ENCODE measurements at regions not wholly inside any gene's neighbourhood (a gene's known extent, or its start where the extent isn't known, plus 50 kb on each side); places are given as distances from the start of the nearest gene placed in this dataset.
"Not testable (repeated sequence)": the region's sequence is repeated elsewhere in the genome, so short reads cannot be mapped to it uniquely, and the experiment has no call there.

GRCh38 chr9:2555899-2556600, 65.5 kb upstream of the VLDLR start:
- 70% methylated on average over 7 of the region's 7 CpGs for WGBS
- not testable (repeated sequence) for ATAC-seq

GRCh38 chr9:2557693-2558092, 63.9 kb upstream of the VLDLR start:
- ATAC-seq = no peak
- Histone ChIP-seq H3K9me3 (ENCODE audit: control insufficient read depth, low read length) (no peaks in the 10 kb centered on the region), H3K4me1 (ENCODE audit: control insufficient read depth, insufficient read depth, low read length) (peaks cover 16% of the 10 kb centered on the region), H3K27ac (ENCODE audit: low read length) (no peak overlapping the region), H3K27me3 (ENCODE audit: control insufficient read depth, insufficient read depth) (no peaks in the 10 kb centered on the region), H3K4me3 (ENCODE audit: low read length) (no peak overlapping the region)
- DNase-seq = no peak
- WGBS = 98% methylated on average over 1 of the region's 1 CpG
- intact Hi-C loops (cut with DNase I) = no loop called here

More at GRCh38 chr9:2555899-2556600, 65.5 kb upstream of the VLDLR start:
- H3K4me3 ChIP-seq (ENCODE audit: low read length); intact Hi-C loops (cut with DNase I); H3K9me3 ChIP-seq (ENCODE audit: control insufficient read depth, low read length); H3K27me3 ChIP-seq (ENCODE audit: control insufficient read depth, insufficient read depth); H3K27ac ChIP-seq (ENCODE audit: low read length): not testable (repeated sequence)
- peak; percentile 52 to 56 (median 55) for DNase-seq
- H3K4me1 ChIP-seq (ENCODE audit: control insufficient read depth, insufficient read depth, low read length) = peaks cover 16% of the 10 kb centered on the region

- no peaks in the 10 kb centered on the region for H3K9me3 ChIP-seq (ENCODE audit: control insufficient read depth, low read length)
- peak overlapping the region; percentile 97 for H3K27ac ChIP-seq (ENCODE audit: low read length)
- intact Hi-C loops (cut with DNase I) = no loop called here
- WGBS = 17% methylated on average over 5 of the region's 5 CpGs
- H3K27me3 ChIP-seq (ENCODE audit: control insufficient read depth, insufficient read depth) = no peaks in the 10 kb centered on the region
- DNase-seq = peak; percentile 90 to 95 (median 90)
- ATAC-seq = peak; percentile 99
- no peak overlapping the region for H3K4me3 ChIP-seq (ENCODE audit: low read length)
- H3K4me1 ChIP-seq (ENCODE audit: control insufficient read depth, insufficient read depth, low read length) = peaks cover 16% of the 10 kb centered on the region
Observed at GRCh38 chr9:2559192-2560152, 62.1 kb upstream of the VLDLR start.

GRCh38 chr9:2560180-2560579, 61.4 kb upstream of the VLDLR start:
- Histone ChIP-seq H3K9me3 (ENCODE audit: control insufficient read depth, low read length) (no peaks in the 10 kb centered on the region), H3K4me3 (ENCODE audit: low read length) (no peak overlapping the region), H3K4me1 (ENCODE audit: control insufficient read depth, insufficient read depth, low read length) (peaks cover 16% of the 10 kb centered on the region), H3K27ac (ENCODE audit: low read length) (peak overlapping the region; percentile 97), H3K27me3 (ENCODE audit: control insufficient read depth, insufficient read depth) (no peaks in the 10 kb centered on the region)
- peak; percentile 41 to 43 for ATAC-seq
- intact Hi-C loops (cut with DNase I) = no loop called here
- no peak for DNase-seq

GRCh38 chr9:2565676-2566340, 55.8 kb upstream of the VLDLR start:
- H3K9me3 ChIP-seq (ENCODE audit: control insufficient read depth, low read length) = no peaks in the 10 kb centered on the region
- DNase-seq (no peak), ATAC-seq (no peak)
- WGBS = 84% methylated on average over 6 of the region's 6 CpGs
- peaks cover 4% of the 10 kb centered on the region for H3K4me1 ChIP-seq (ENCODE audit: control insufficient read depth, insufficient read depth, low read length)
- no peak overlapping the region for H3K4me3 ChIP-seq (ENCODE audit: low read length)
- H3K27me3 ChIP-seq (ENCODE audit: control insufficient read depth, insufficient read depth) = no peaks in the 10 kb centered on the region
- H3K27ac ChIP-seq (ENCODE audit: low read length) = peak overlapping the region; percentile 23
- intact Hi-C loops (cut with DNase I) = loop anchor here in 1 of 4 donors (5.0 kb wide), 1 partner anchor 56 kb away; the partner anchor contains the start of gene VLDLR

GRCh38 chr9:2567922-2568321, 53.7 kb upstream of the VLDLR start:
- DNase-seq = no peak
- intact Hi-C loops (cut with DNase I) = loop anchor here in 1 of 4 donors (5.0 kb wide), 1 partner anchor 54 kb away; the partner anchor contains the start of gene VLDLR
- Histone ChIP-seq H3K27ac (ENCODE audit: low read length) (peak overlapping the region; percentile 17), H3K4me3 (ENCODE audit: low read length) (no peak overlapping the region), H3K4me1 (ENCODE audit: control insufficient read depth, insufficient read depth, low read length) (peaks cover 10% of the 10 kb centered on the region), H3K9me3 (ENCODE audit: control insufficient read depth, low read length) (no peaks in the 10 kb centered on the region), H3K27me3 (ENCODE audit: control insufficient read depth, insufficient read depth) (no peaks in the 10 kb centered on the region)
- ATAC-seq = peak; percentile 29 to 49

GRCh38 chr9:2568689-2569088, 52.9 kb upstream of the VLDLR start:
- Histone ChIP-seq H3K9me3 (ENCODE audit: control insufficient read depth, low read length) (no peaks in the 10 kb centered on the region), H3K4me3 (ENCODE audit: low read length) (no peak overlapping the region), H3K27ac (ENCODE audit: low read length) (peak overlapping the region; percentile 96), H3K4me1 (ENCODE audit: control insufficient read depth, insufficient read depth, low read length) (peaks cover 11% of the 10 kb centered on the region), H3K27me3 (ENCODE audit: control insufficient read depth, insufficient read depth) (no peaks in the 10 kb centered on the region)
- DNase-seq = no peak
- no peak for ATAC-seq
- intact Hi-C loops (cut with DNase I) = loop anchor here in 1 of 4 donors (5.0 kb wide), 1 partner anchor 54 kb away; the partner anchor contains the start of gene VLDLR

GRCh38 chr9:2570615-2571479, 50.7 kb upstream of the VLDLR start:
- H3K9me3 ChIP-seq (ENCODE audit: control insufficient read depth, low read length) = no peaks in the 10 kb centered on the region
- peak; percentile 95 for ATAC-seq
- no peaks in the 10 kb centered on the region for H3K27me3 ChIP-seq (ENCODE audit: control insufficient read depth, insufficient read depth)
- peaks cover 14% of the 10 kb centered on the region for H3K4me1 ChIP-seq (ENCODE audit: control insufficient read depth, insufficient read depth, low read length)
- H3K27ac ChIP-seq (ENCODE audit: low read length) = peak overlapping the region; percentile 90
- WGBS = 23% methylated on average over 7 of the region's 7 CpGs
- H3K4me3 ChIP-seq (ENCODE audit: low read length) = no peak overlapping the region
- intact Hi-C loops (cut with DNase I) = loop anchor here in 1 of 4 donors (5.0 kb wide), 1 partner anchor 46 kb away; no protein-coding TSS in a partner anchor
- peak; percentile 93 to 95 (median 95) for DNase-seq
